Suprapubic skin (tissue), 4 donors: ENCODE measurements at regions not wholly inside any gene's neighbourhood (a gene's known extent, or its start where the extent isn't known, plus 50 kb on each side); places are given as distances from the start of the nearest gene placed in this dataset.

Source experiments
- DNase-seq, 2 donors: peaks; one replicate each; pipeline ENCODE4 v3.0.0-alpha.2; 2019; ENCODE audit warnings: low spot score in 2 of 2
- H3K27ac ChIP-seq: fragments of 200-600 bp; sonication (generic); one replicate; pipeline ENCODE4 v1.5.1; 2019
- H3K27me3 ChIP-seq: fragments of 200-600 bp; sonication (generic); one replicate; pipeline ENCODE4 v1.5.1; 2019
- H3K36me3 ChIP-seq: fragments of 200-600 bp; sonication (generic); one replicate; pipeline ENCODE4 v1.5.1; 2019
- H3K4me1 ChIP-seq: fragments of 200-600 bp; sonication (generic); one replicate; pipeline ENCODE4 v1.5.1; 2019
- H3K4me3 ChIP-seq: fragments of 200-600 bp; sonication (generic); one replicate; pipeline ENCODE4 v1.5.1; 2019; ENCODE audit warnings: mild to moderate bottlenecking
- H3K9me3 ChIP-seq: fragments of 200-600 bp; sonication (generic); one replicate; pipeline ENCODE4 v1.5.1; 2019
- EP300 ChIP-seq: sonication (generic); formaldehyde crosslinking; IDR thresholded peaks from one replicate; pipeline ENCODE4 v1.6.1; 2017; ENCODE audit warnings: antibody characterized with exemption
- POLR2A ChIP-seq, 2 donors: fragments of 450-650 bp; IDR thresholded peaks; one replicate each; pipeline ENCODE4 v1.6.1; 2017; ENCODE audit warnings: antibody characterized with exemption in 2 of 2, mild to moderate bottlenecking in 2 of 2, moderate library complexity in 2 of 2
- POLR2AphosphoS5 ChIP-seq, 3 donors: sonication (generic); formaldehyde crosslinking; IDR thresholded peaks; one replicate each; pipeline ENCODE4 v1.6.1; 2017; ENCODE audit warnings: antibody characterized with exemption in 3 of 3
- WGBS: methylation state at CpG from one replicate; pipeline ENCODE4 v1.1.5; 2018; 5-methylcytosine and 5-hydroxymethylcytosine counted together
- TF ChIP-seq, protein P1 (sequence below), 2 donors: fragments of 200-600 bp in 1 of 2; fragments of 450-650 bp in 1 of 2; sonication (generic) in 1 of 2; IDR thresholded peaks; one replicate each; pipeline ENCODE4 v1.5.1; 2016 to 2019; ENCODE audit warnings: antibody characterized with exemption in 2 of 2, mild to moderate bottlenecking in 1 of 2, moderate library complexity in 1 of 2

DNA sequence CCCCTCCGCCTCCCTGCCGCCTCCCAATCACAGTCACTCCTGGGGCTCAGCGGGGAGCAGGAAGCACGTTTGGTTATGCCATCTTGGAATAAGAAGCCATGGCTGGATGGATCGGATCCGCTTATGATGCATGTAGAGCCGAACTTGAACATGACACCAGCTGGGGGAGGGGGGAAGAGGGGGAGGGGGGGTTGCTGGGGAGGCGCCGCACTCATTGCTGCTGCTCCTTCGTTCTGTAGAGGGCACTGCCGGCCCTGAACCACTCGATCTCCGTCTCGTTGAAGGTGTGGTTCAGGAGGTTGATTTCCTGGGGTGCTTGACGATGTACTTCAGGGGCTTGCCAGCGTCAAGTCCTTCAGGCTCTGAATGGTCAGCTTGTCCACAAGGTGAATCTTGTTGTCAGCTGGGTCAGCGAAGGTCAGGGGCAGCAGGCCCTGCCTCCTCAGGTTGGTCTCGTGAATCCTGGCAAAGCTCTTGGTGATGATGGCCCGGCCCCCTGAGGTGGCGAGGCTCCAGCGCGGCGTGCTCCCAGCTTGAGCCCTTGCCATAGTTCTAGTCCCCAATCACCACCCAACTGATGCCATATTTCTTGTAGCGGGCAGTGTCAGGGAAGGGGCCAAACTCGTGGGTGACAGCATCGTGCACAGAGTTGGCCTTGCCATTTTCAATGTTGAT lies 476.9 kb upstream of the ISX start:
- no peaks in the 10 kb centered on the region for H3K36me3 ChIP-seq
- TF ChIP-seq POLR2A (IDR thresholded peaks at IDR 0.05) = no peak
- no peak for TF ChIP-seq POLR2AphosphoS5 (IDR thresholded peaks at IDR 0.05)
- TF ChIP-seq EP300 = no peak
- TF ChIP-seq, protein P1, sequence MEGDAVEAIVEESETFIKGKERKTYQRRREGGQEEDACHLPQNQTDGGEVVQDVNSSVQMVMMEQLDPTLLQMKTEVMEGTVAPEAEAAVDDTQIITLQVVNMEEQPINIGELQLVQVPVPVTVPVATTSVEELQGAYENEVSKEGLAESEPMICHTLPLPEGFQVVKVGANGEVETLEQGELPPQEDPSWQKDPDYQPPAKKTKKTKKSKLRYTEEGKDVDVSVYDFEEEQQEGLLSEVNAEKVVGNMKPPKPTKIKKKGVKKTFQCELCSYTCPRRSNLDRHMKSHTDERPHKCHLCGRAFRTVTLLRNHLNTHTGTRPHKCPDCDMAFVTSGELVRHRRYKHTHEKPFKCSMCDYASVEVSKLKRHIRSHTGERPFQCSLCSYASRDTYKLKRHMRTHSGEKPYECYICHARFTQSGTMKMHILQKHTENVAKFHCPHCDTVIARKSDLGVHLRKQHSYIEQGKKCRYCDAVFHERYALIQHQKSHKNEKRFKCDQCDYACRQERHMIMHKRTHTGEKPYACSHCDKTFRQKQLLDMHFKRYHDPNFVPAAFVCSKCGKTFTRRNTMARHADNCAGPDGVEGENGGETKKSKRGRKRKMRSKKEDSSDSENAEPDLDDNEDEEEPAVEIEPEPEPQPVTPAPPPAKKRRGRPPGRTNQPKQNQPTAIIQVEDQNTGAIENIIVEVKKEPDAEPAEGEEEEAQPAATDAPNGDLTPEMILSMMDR (IDR thresholded peaks at IDR 0.05) = no peak
- H3K27me3 ChIP-seq = no peaks in the 10 kb centered on the region
- no peak overlapping the region for H3K4me3 ChIP-seq
- H3K27ac ChIP-seq = no peak overlapping the region
- no peak for DNase-seq
- 71% methylated on average over 14 of the region's 26 CpGs for WGBS
- H3K9me3 ChIP-seq = no peaks in the 10 kb centered on the region
- H3K4me1 ChIP-seq = peaks cover 12% of the 10 kb centered on the region

GRCh38 chr22:34592123-34592740 lies 473.7 kb upstream of the ISX start:
- 69% methylated on average over 3 of the region's 3 CpGs for WGBS
- H3K4me3 ChIP-seq = no peak overlapping the region
- DNase-seq = no peak
- no peaks in the 10 kb centered on the region for H3K36me3 ChIP-seq
- H3K27me3 ChIP-seq = no peaks in the 10 kb centered on the region
- H3K9me3 ChIP-seq = no peaks in the 10 kb centered on the region
- TF ChIP-seq, protein P1 (IDR thresholded peaks at IDR 0.05) = no peak
- TF ChIP-seq POLR2AphosphoS5 (IDR thresholded peaks at IDR 0.05) (no peak), POLR2A (IDR thresholded peaks at IDR 0.05) (no peak), EP300 (no peak)
- no peak overlapping the region for H3K27ac ChIP-seq
- H3K4me1 ChIP-seq = peaks cover 11% of the 10 kb centered on the region

GRCh38 chr22:34599567-34599966 lies 466.4 kb upstream of the ISX start:
- Histone ChIP-seq H3K36me3 (no peaks in the 10 kb centered on the region), H3K4me1 (no peaks in the 10 kb centered on the region), H3K9me3 (no peaks in the 10 kb centered on the region), H3K27me3 (no peaks in the 10 kb centered on the region), H3K4me3 (no peak overlapping the region), H3K27ac (no peak overlapping the region)
- TF ChIP-seq POLR2AphosphoS5 (IDR thresholded peaks at IDR 0.05) (no peak), EP300 (no peak), POLR2A (IDR thresholded peaks at IDR 0.05) (no peak)
- TF ChIP-seq, protein P1 (IDR thresholded peaks at IDR 0.05) = no peak
- no peak for DNase-seq
- 67% methylated on average over 1 of the region's 1 CpG for WGBS

DNA sequence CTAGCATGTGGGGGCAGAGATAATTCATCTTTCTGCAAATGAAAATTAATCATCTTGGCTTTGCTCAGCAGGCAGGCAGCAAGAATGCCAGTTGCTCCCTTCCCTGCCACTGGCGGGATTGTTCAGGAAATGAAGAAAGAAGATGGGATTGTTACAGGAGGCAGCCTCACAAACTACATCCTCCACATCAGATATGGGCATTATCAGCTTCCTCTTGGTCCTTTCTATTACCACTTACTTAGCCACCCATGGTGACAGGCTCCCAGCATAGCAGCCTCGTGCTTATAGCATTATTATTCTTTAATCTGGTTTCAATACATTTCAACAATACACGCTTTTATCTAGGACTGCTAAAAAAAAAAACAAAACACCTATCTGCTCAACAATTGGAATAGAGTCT lies 461.6 kb upstream of the ISX start:
- no peak for DNase-seq
- WGBS = 69% methylated on average over 3 of the region's 3 CpGs
- Histone ChIP-seq H3K9me3 (no peaks in the 10 kb centered on the region), H3K4me3 (no peak overlapping the region), H3K36me3 (no peaks in the 10 kb centered on the region), H3K27me3 (no peaks in the 10 kb centered on the region), H3K27ac (no peak overlapping the region), H3K4me1 (no peaks in the 10 kb centered on the region)
- TF ChIP-seq POLR2AphosphoS5 (IDR thresholded peaks at IDR 0.05) (no peak), EP300 (no peak), POLR2A (IDR thresholded peaks at IDR 0.05) (no peak)
- TF ChIP-seq, protein P1 (IDR thresholded peaks at IDR 0.05) = no peak

DNA sequence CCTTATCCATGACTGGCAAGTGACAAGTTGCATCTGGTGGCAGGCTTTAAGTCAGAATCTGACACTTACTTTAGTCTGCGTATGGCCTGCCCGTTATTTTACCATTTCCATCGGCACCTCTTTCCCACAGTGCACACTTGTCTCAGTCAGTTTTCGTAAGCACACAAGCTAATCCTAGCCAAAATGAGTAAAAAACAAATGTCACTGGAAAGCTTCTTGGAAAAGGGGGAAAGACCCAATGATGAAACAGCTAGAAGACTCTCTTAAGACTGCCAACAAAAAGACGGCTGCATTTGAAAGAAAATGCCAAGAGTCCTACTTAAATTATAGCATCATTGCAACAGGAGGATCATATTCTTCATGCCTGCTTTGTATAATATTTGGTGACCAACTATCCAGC lies 457.9 kb upstream of the ISX start:
- Histone ChIP-seq H3K27ac (no peak overlapping the region), H3K27me3 (no peaks in the 10 kb centered on the region), H3K4me3 (no peak overlapping the region), H3K9me3 (no peaks in the 10 kb centered on the region), H3K36me3 (no peaks in the 10 kb centered on the region), H3K4me1 (no peaks in the 10 kb centered on the region)
- no peak for TF ChIP-seq POLR2A (IDR thresholded peaks at IDR 0.05)
- no peak for TF ChIP-seq EP300
- TF ChIP-seq, protein P1 (IDR thresholded peaks at IDR 0.05) = no peak
- TF ChIP-seq POLR2AphosphoS5 (IDR thresholded peaks at IDR 0.05) = no peak
- no peak for DNase-seq
- WGBS = 72% methylated on average over 5 of the region's 5 CpGs
